ENCODE measurements at regions not wholly inside any gene's neighbourhood (a gene's known extent, or its start where the extent isn't known, plus 50 kb on each side); places are given as distances from the start of the nearest gene placed in this dataset.

DNA sequence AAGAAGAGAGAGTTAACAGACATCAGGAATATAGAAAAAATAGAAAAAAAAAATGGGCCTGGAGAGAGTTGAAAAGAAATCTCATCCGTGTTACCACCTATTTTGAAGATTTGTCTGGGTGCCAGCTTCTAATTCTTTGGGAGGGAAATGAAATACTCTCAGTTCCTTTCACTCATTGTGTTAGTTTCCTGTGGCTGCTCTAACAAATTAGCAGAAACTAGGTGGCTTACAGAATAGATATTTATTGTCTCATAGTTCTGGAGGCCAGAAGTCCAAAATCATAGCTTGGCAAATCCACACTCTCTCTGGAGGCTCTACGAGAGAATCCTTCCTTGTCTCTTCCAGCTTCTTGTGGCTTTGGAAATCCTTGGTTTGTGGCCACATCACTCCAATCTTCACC is 225.1 kb upstream of the BTBD3 start:
- TF ChIP-seq, protein P1, sequence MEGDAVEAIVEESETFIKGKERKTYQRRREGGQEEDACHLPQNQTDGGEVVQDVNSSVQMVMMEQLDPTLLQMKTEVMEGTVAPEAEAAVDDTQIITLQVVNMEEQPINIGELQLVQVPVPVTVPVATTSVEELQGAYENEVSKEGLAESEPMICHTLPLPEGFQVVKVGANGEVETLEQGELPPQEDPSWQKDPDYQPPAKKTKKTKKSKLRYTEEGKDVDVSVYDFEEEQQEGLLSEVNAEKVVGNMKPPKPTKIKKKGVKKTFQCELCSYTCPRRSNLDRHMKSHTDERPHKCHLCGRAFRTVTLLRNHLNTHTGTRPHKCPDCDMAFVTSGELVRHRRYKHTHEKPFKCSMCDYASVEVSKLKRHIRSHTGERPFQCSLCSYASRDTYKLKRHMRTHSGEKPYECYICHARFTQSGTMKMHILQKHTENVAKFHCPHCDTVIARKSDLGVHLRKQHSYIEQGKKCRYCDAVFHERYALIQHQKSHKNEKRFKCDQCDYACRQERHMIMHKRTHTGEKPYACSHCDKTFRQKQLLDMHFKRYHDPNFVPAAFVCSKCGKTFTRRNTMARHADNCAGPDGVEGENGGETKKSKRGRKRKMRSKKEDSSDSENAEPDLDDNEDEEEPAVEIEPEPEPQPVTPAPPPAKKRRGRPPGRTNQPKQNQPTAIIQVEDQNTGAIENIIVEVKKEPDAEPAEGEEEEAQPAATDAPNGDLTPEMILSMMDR (IDR thresholded peaks at IDR 0.05; ENCODE audit: low read depth, low read length, missing control alignments): no peak
- H3K27me3 ChIP-seq (replicated peaks): no peaks in the 10 kb centered on the region
- in situ Hi-C loops (cut with HindIII; ENCODE audit: low pct_ligation_motif_present, low sequenced_read_pairs): no loop called here

DNA sequence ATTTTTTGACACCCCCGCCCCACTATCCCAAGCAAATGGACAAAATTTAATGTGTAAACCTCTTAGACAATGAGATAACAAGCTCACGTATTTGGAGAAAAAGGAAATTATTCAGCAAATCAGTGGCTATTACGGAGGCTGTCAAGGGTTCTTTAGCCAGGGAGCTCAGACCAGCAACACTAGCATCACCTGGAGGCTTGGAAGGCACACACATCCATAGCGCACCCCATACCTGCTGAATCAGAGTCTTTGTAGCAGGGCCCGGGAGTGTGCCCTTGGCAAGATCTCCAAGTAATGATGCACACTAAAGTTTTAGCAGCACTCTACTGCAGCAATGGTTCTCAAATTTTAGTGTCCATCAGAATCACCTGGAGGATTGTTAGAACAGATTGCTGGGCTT is 223.2 kb upstream of the BTBD3 start:
- TF ChIP-seq, protein P1 (IDR thresholded peaks at IDR 0.05; ENCODE audit: low read depth, low read length, missing control alignments): no peak
- in situ Hi-C loops (cut with HindIII; ENCODE audit: low pct_ligation_motif_present, low sequenced_read_pairs): no loop called here
- H3K27ac ChIP-seq: no peak overlapping the region
- no peak overlapping the region for H3K4me3 ChIP-seq (ENCODE audit: low read depth, low read length)
- H3K36me3 ChIP-seq (replicated peaks): no peaks in the 10 kb centered on the region
- no peaks in the 10 kb centered on the region for H3K27me3 ChIP-seq (replicated peaks)
- no peak for DNase-seq

More for the DNA sequence above, 225.1 kb upstream of the BTBD3 start:
- no peak overlapping the region for H3K4me3 ChIP-seq (ENCODE audit: low read depth, low read length)
- H3K36me3 ChIP-seq (replicated peaks): no peaks in the 10 kb centered on the region
- no peak overlapping the region for H3K27ac ChIP-seq
- no peak for DNase-seq

- TF ChIP-seq, protein P1 (IDR thresholded peaks at IDR 0.05; ENCODE audit: low read depth, low read length, missing control alignments): no peak
- DNase-seq: no peak
- Histone ChIP-seq H3K36me3 (replicated peaks) (no peaks in the 10 kb centered on the region), H3K27ac (no peak overlapping the region), H3K4me3 (ENCODE audit: low read depth, low read length) (no peak overlapping the region), H3K27me3 (replicated peaks) (no peaks in the 10 kb centered on the region)
- in situ Hi-C loops (cut with HindIII; ENCODE audit: low pct_ligation_motif_present, low sequenced_read_pairs): no loop called here
Measured at GRCh38 chr20:11697055-11697454, 220.6 kb upstream of the BTBD3 start.

GRCh38 chr20:11697646-11698045 is 220.0 kb upstream of the BTBD3 start:
- Histone ChIP-seq H3K27ac (no peak overlapping the region), H3K27me3 (replicated peaks) (no peaks in the 10 kb centered on the region), H3K4me3 (ENCODE audit: low read depth, low read length) (no peak overlapping the region), H3K36me3 (replicated peaks) (no peaks in the 10 kb centered on the region)
- in situ Hi-C loops (cut with HindIII; ENCODE audit: low pct_ligation_motif_present, low sequenced_read_pairs): no loop called here
- DNase-seq: no peak
- TF ChIP-seq, protein P1 (IDR thresholded peaks at IDR 0.05; ENCODE audit: low read depth, low read length, missing control alignments): no peak

DNA sequence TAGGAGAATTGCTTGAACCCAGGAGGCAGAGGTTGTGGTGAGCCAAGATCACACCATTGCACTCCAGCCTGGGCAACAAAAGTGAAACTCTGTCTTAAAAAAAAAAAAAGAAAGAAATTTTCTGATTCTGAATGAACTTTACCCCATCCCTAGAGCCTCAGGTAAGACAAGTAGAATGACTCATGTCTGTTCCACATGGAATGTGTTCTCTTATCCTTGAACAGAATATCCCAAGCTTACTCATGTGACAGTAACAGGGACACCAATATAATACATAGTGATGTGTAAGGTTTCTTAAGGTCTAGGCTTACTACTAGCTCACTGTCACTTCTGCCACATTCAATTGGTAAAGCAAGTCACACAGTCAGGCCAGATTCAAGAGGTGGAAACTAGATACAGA is 219.6 kb upstream of the BTBD3 start:
- Histone ChIP-seq H3K4me3 (ENCODE audit: low read depth, low read length) (no peak overlapping the region), H3K36me3 (replicated peaks) (no peaks in the 10 kb centered on the region), H3K27me3 (replicated peaks) (no peaks in the 10 kb centered on the region), H3K27ac (no peak overlapping the region)
- DNase-seq: no peak
- TF ChIP-seq, protein P1 (IDR thresholded peaks at IDR 0.05; ENCODE audit: low read depth, low read length, missing control alignments): no peak
- in situ Hi-C loops (cut with HindIII; ENCODE audit: low pct_ligation_motif_present, low sequenced_read_pairs): no loop called here

DNA sequence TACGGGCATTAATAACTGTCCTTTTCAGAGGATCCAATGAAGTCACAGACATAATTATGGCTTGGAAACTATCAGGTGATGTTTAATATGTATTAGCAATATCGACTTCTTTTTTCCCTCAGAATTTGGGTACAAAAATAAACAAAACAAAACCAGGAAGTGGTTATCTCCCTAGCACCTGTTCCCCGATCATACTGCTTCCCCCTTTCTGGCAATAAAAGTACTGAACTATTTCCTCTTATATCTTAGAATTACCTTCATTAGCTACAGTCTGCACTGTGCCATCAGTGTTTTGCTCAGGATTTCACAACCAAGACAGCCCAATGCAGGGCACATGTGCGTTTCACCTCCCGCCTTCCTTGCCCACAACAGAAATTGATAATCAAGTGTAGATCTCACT is 216.9 kb upstream of the BTBD3 start:
- TF ChIP-seq, protein P1 (IDR thresholded peaks at IDR 0.05; ENCODE audit: low read depth, low read length, missing control alignments): no peak
- no peaks in the 10 kb centered on the region for H3K27me3 ChIP-seq (replicated peaks)
- in situ Hi-C loops (cut with HindIII; ENCODE audit: low pct_ligation_motif_present, low sequenced_read_pairs): no loop called here

More for the DNA sequence above, 216.9 kb upstream of the BTBD3 start:
- Histone ChIP-seq H3K4me3 (ENCODE audit: low read depth, low read length) (no peak overlapping the region), H3K27ac (no peak overlapping the region), H3K36me3 (replicated peaks) (no peaks in the 10 kb centered on the region)
- no peak for DNase-seq
